ENCODE measurements at regions not wholly inside any gene's neighbourhood (a gene's known extent, or its start where the extent isn't known, plus 50 kb on each side); places are given as distances from the start of the nearest gene placed in this dataset.
"Not testable (repeated sequence)": the region's sequence is repeated elsewhere in the genome, so short reads cannot be mapped to it uniquely, and the experiment has no call there.

GRCh38 chr2:122031544-122032263, 276.3 kb downstream of the TSN start:
- peak; percentile 52 for ATAC-seq
- intact Hi-C loops (cut with DNase I) = no loop called here
- DNase-seq (ENCODE audit: low spot score) = no peak

GRCh38 chr2:122032264-122032645, 276.8 kb downstream of the TSN start:
- intact Hi-C loops (cut with DNase I) = no loop called here
- ATAC-seq = no peak
- DNase-seq (ENCODE audit: low spot score) = no peak

- intact Hi-C loops (cut with DNase I) = no loop called here
- ATAC-seq = no peak
Observed at GRCh38 chr2:122033778-122034177, 278.3 kb downstream of the TSN start.

GRCh38 chr2:122034344-122034743, 278.9 kb downstream of the TSN start:
- intact Hi-C loops (cut with DNase I) = no loop called here

More at GRCh38 chr2:122033778-122034177, 278.3 kb downstream of the TSN start:
- no peak for DNase-seq (ENCODE audit: low spot score)

GRCh38 chr2:122034777-122035176, 279.3 kb downstream of the TSN start:
- no peak for DNase-seq (ENCODE audit: low spot score)
- ATAC-seq = no peak
- intact Hi-C loops (cut with DNase I) = no loop called here

More at GRCh38 chr2:122034344-122034743, 278.9 kb downstream of the TSN start:
- no peak for ATAC-seq
- no peak for DNase-seq (ENCODE audit: low spot score)

- intact Hi-C loops (cut with DNase I); DNase-seq (ENCODE audit: low spot score); ATAC-seq: not testable (repeated sequence)
Observed at GRCh38 chr2:122038816-122039215, 283.4 kb downstream of the TSN start.

GRCh38 chr2:122041455-122041854, 286.0 kb downstream of the TSN start:
- no peak for DNase-seq (ENCODE audit: low spot score)
- ATAC-seq = no peak
- intact Hi-C loops (cut with DNase I) = no loop called here

- intact Hi-C loops (cut with DNase I); ATAC-seq; DNase-seq (ENCODE audit: low spot score): not testable (repeated sequence)
Observed at GRCh38 chr2:122051659-122052058, 296.2 kb downstream of the TSN start.

GRCh38 chr2:122055521-122055931, 300.1 kb downstream of the TSN start:
- intact Hi-C loops (cut with DNase I) = no loop called here

GRCh38 chr2:122056853-122057252, 301.4 kb downstream of the TSN start:
- intact Hi-C loops (cut with DNase I) = no loop called here
- DNase-seq (ENCODE audit: low spot score) = no peak
- ATAC-seq = no peak

More at GRCh38 chr2:122055521-122055931, 300.1 kb downstream of the TSN start:
- DNase-seq (ENCODE audit: low spot score) (no peak), ATAC-seq (no peak)

- DNase-seq (ENCODE audit: low spot score) = no peak
- no peak for ATAC-seq
- intact Hi-C loops (cut with DNase I) = no loop called here
Observed at GRCh38 chr2:122061206-122061605, 305.8 kb downstream of the TSN start.

GRCh38 chr2:122061831-122062230, 306.4 kb downstream of the TSN start:
- no peak for ATAC-seq
- intact Hi-C loops (cut with DNase I) = no loop called here
- no peak for DNase-seq (ENCODE audit: low spot score)

- DNase-seq (ENCODE audit: low spot score) = no peak
- intact Hi-C loops (cut with DNase I) = no loop called here
Observed at GRCh38 chr2:122062506-122062905, 307.1 kb downstream of the TSN start.

GRCh38 chr2:122063716-122064115, 308.3 kb downstream of the TSN start:
- no peak for ATAC-seq
- no peak for DNase-seq (ENCODE audit: low spot score)
- intact Hi-C loops (cut with DNase I) = no loop called here

More at GRCh38 chr2:122062506-122062905, 307.1 kb downstream of the TSN start:
- ATAC-seq = no peak

- no peak for ATAC-seq
- intact Hi-C loops (cut with DNase I) = no loop called here
- no peak for DNase-seq (ENCODE audit: low spot score)
Observed at GRCh38 chr2:122070241-122070731, 314.8 kb downstream of the TSN start.

GRCh38 chr2:122072666-122073065, 317.2 kb downstream of the TSN start:
- no peak for DNase-seq (ENCODE audit: low spot score)
- ATAC-seq = peak; percentile 15
- intact Hi-C loops (cut with DNase I) = no loop called here

- intact Hi-C loops (cut with DNase I) = no loop called here
- ATAC-seq = no peak
- no peak for DNase-seq (ENCODE audit: low spot score)
Observed at GRCh38 chr2:122074201-122074600, 318.8 kb downstream of the TSN start.

- no peak for DNase-seq (ENCODE audit: low spot score)
- intact Hi-C loops (cut with DNase I) = no loop called here
- ATAC-seq = no peak
Observed at GRCh38 chr2:122075381-122075780, 319.9 kb downstream of the TSN start.

- intact Hi-C loops (cut with DNase I) = no loop called here
- no peak for ATAC-seq
- DNase-seq (ENCODE audit: low spot score) = no peak
Observed at GRCh38 chr2:122077114-122077513, 321.7 kb downstream of the TSN start.

GRCh38 chr2:122077771-122078170, 322.3 kb downstream of the TSN start:
- ATAC-seq = no peak
- no peak for DNase-seq (ENCODE audit: low spot score)
- intact Hi-C loops (cut with DNase I) = no loop called here

GRCh38 chr2:122078451-122078850, 323.0 kb downstream of the TSN start:
- DNase-seq (ENCODE audit: low spot score) = no peak
- no peak for ATAC-seq
- intact Hi-C loops (cut with DNase I) = no loop called here
